Aorta (tissue), 5 donors: ENCODE measurements at regions not wholly inside any gene's neighbourhood (a gene's known extent, or its start where the extent isn't known, plus 50 kb on each side); places are given as distances from the start of the nearest gene placed in this dataset.

ENCODE experiments used
- ATAC-seq: fragments of 200-7000 bp; cut with Tn5 transposase; one replicate; pipeline ENCODE4 v1.9.1; 2022; ENCODE audit warnings: moderate library complexity; ENCODE audit not compliant: low FRiP score
- DNase-seq, 2 donors: peaks; one replicate each; pipeline ENCODE4 v3.0.0-alpha.2; 2020
- H3K27ac ChIP-seq, 2 donors: one replicate each; pipeline ENCODE4 v1.5.1; 2013; ENCODE audit warnings: low read length in 2 of 2, mild to moderate bottlenecking in 2 of 2, moderate library complexity in 2 of 2, control low read depth in 1 of 2, inconsistent platforms in 1 of 2, low read depth in 1 of 2
- H3K27me3 ChIP-seq, 2 donors: one replicate each; pipeline ENCODE4 v1.6.1; 2013; ENCODE audit warnings: control low read depth in 1 of 2, low read length in 1 of 2, mild to moderate bottlenecking in 1 of 2, moderate library complexity in 1 of 2; ENCODE audit not compliant: insufficient read depth in 2 of 2, control insufficient read depth in 1 of 2
- H3K36me3 ChIP-seq, 2 donors: one replicate each; pipeline ENCODE4 v1.6.1; 2013; ENCODE audit warnings: control low read depth in 1 of 2, low read length in 1 of 2, mild to moderate bottlenecking in 1 of 2; ENCODE audit not compliant: insufficient read depth in 2 of 2, control insufficient read depth in 1 of 2
- H3K4me1 ChIP-seq, 2 donors: one replicate each; pipeline ENCODE4 v1.6.1; 2013; ENCODE audit warnings: low read length in 2 of 2, control low read depth in 1 of 2, mild to moderate bottlenecking in 1 of 2, moderate library complexity in 1 of 2; ENCODE audit not compliant: insufficient read depth in 2 of 2, control insufficient read depth in 1 of 2
- H3K4me3 ChIP-seq, 2 donors: one replicate each; pipeline ENCODE4 v1.5.1; 2013; ENCODE audit warnings: low read length in 2 of 2, control low read depth in 1 of 2, mild to moderate bottlenecking in 1 of 2
- H3K9me3 ChIP-seq: one replicate; pipeline ENCODE4 v1.6.1; 2013; ENCODE audit warnings: mild to moderate bottlenecking, low read length; ENCODE audit not compliant: control insufficient read depth
- WGBS, 2 donors: extraction: QIAGEN DNeasy Blood & Tissue Kit; methylation state at CpG; one replicate each; pipeline ENCODE4 v1.1.7; 2013; 5-methylcytosine and 5-hydroxymethylcytosine counted together
- intact Hi-C, 2 donors: fragments of 100-400 bp; cut with DNase I; formaldehyde crosslinking; loops; one replicate each; pipeline versions ENCODE4 v1.14.2 to v1.15.0; 2022
- donor health status: healthy with polysubstance abuse.
- donor health status: Bipolar disorder and iron deficiency.
- donor health status: DM: no; HTN: no; CAD: no.
- donor health status: DM: no; HTN: no; CAD: no.
- donor health status: DM: yes; HTN: yes; CAD: no.

GRCh38 chr16:79772784-79773183, 172.2 kb upstream of the MAF start:
- intact Hi-C loops = loop anchor here in 1 of 2 donors (5.0 kb wide), 1 partner anchor 170 kb away; the partner anchor contains the start of gene MAF
- 93 to 94% methylated on average over 3 of the region's 3 CpGs for WGBS, 2 donors
- Histone ChIP-seq H3K27ac (no peak overlapping the region), H3K27me3 (no peaks in the 10 kb centered on the region), H3K9me3 (no peaks in the 10 kb centered on the region), H3K4me1 (peaks cover 0 to 5% of the 10 kb centered on the region in 2 donors), H3K4me3 (no peak overlapping the region), H3K36me3 (no peaks in the 10 kb centered on the region)
- ATAC-seq (no peak), DNase-seq (no peak)

GRCh38 chr16:79772048-79772447, 171.5 kb upstream of the MAF start:
- Histone ChIP-seq H3K4me3 (no peak overlapping the region), H3K9me3 (no peaks in the 10 kb centered on the region), H3K36me3 (no peaks in the 10 kb centered on the region), H3K27ac (no peak overlapping the region), H3K27me3 (no peaks in the 10 kb centered on the region), H3K4me1 (peaks cover 0 to 8% of the 10 kb centered on the region in 2 donors)
- intact Hi-C loops = loop anchor here in 1 of 2 donors (5.0 kb wide), 1 partner anchor 170 kb away; the partner anchor contains the start of gene MAF
- DNase-seq = no peak
- 82 to 87% methylated on average over 4 of the region's 4 CpGs for WGBS, 2 donors
- no peak for ATAC-seq

- ATAC-seq = peak; percentile 97
- Histone ChIP-seq H3K4me1 (peaks cover 0 to 8% of the 10 kb centered on the region in 2 donors), H3K27me3 (no peaks in the 10 kb centered on the region), H3K36me3 (no peaks in the 10 kb centered on the region), H3K4me3 (peak overlapping the region; percentile 53 to 68), H3K9me3 (no peaks in the 10 kb centered on the region), H3K27ac (peak overlapping the region in 1 of 2 donors; percentile 29)
- intact Hi-C loops = loop anchor here (2.0 to 5.0 kb wide), 2 partner anchors 168 to 170 kb away; partner anchors contain the start of gene MAF (in 2 of the 2)
- WGBS, 2 donors = 1% methylated on average over 46 to 59 of the region's 59 CpGs
- DNase-seq = peak; percentile 95
Observed at GRCh38 chr16:79770244-79771064, 169.9 kb upstream of the MAF start.

GRCh38 chr16:79769928-79770243, 169.3 kb upstream of the MAF start:
- Histone ChIP-seq H3K27me3 (no peaks in the 10 kb centered on the region), H3K4me3 (peak overlapping the region in 1 of 2 donors; percentile 12), H3K27ac (peak overlapping the region in 1 of 2 donors; percentile 71), H3K9me3 (no peaks in the 10 kb centered on the region), H3K36me3 (no peaks in the 10 kb centered on the region), H3K4me1 (peaks cover 0 to 8% of the 10 kb centered on the region in 2 donors)
- 12 to 31% methylated on average over 5 to 6 of the region's 6 CpGs for WGBS, 2 donors
- intact Hi-C loops = loop anchor here (2.0 to 5.0 kb wide), 4 partner anchors 43 to 169 kb away; partner anchors contain the start of gene MAF (in 2 of the 2)
- ATAC-seq = no peak
- DNase-seq = no peak

- WGBS, 2 donors = 68% methylated on average over 4 of the region's 4 CpGs
- H3K36me3 ChIP-seq = no peaks in the 10 kb centered on the region
- H3K9me3 ChIP-seq = no peaks in the 10 kb centered on the region
- no peak for DNase-seq
- ATAC-seq = no peak
- intact Hi-C loops = loop anchor here (5.0 kb wide), 2 partner anchors 42 to 52 kb away; no protein-coding TSS in a partner anchor
- no peak overlapping the region for H3K4me3 ChIP-seq
- H3K27me3 ChIP-seq = no peaks in the 10 kb centered on the region
- peaks cover 0 to 8% of the 10 kb centered on the region in 2 donors for H3K4me1 ChIP-seq
- H3K27ac ChIP-seq = peak overlapping the region in 1 of 2 donors; percentile 71
Observed at GRCh38 chr16:79769270-79769927, 168.9 kb upstream of the MAF start.

- DNase-seq = no peak
- Histone ChIP-seq H3K36me3 (no peaks in the 10 kb centered on the region), H3K9me3 (no peaks in the 10 kb centered on the region), H3K4me3 (peak overlapping the region; percentile 2 to 63), H3K27ac (peak overlapping the region; percentile 71 to 98), H3K27me3 (no peaks in the 10 kb centered on the region), H3K4me1 (peaks cover 0 to 8% of the 10 kb centered on the region in 2 donors)
- intact Hi-C loops = loop anchor here (5.0 kb wide), 2 partner anchors 41 to 51 kb away; no protein-coding TSS in a partner anchor
- ATAC-seq = peak; percentile 31
- 3 to 6% methylated on average over 10 of the region's 10 CpGs for WGBS, 2 donors
Observed at GRCh38 chr16:79768276-79768970, 167.9 kb upstream of the MAF start.

- no peaks in the 10 kb centered on the region for H3K27me3 ChIP-seq
- H3K27ac ChIP-seq = peak overlapping the region; percentile 2 to 94
- ATAC-seq (no peak), DNase-seq (no peak)
- H3K9me3 ChIP-seq = no peaks in the 10 kb centered on the region
- H3K4me1 ChIP-seq = peaks cover 0 to 8% of the 10 kb centered on the region in 2 donors
- WGBS, 2 donors = 26 to 27% methylated on average over 7 of the region's 7 CpGs
- intact Hi-C loops = loop anchor here (5.0 kb wide), 2 partner anchors 40 to 50 kb away; no protein-coding TSS in a partner anchor
- peak overlapping the region; percentile 2 to 63 for H3K4me3 ChIP-seq
- H3K36me3 ChIP-seq = no peaks in the 10 kb centered on the region
Observed at GRCh38 chr16:79767421-79768275, 167.1 kb upstream of the MAF start.
